Neuronal stem cell (in vitro differentiated cells): ENCODE measurements at regions not wholly inside any gene's neighbourhood (a gene's known extent, or its start where the extent isn't known, plus 50 kb on each side); places are given as distances from the start of the nearest gene placed in this dataset.
A peak's percentile ranks its signal among the peaks of the same experiment; 100 is the strongest.

Experiments used
- DNase-seq: peaks from one replicate; pipeline ENCODE4 v3.0.0-alpha.2; 2013; ENCODE audit warnings: low spot score
- H2AFZ ChIP-seq: one replicate; pipeline ENCODE4 v1.6.1; 2013; ENCODE audit warnings: mild to moderate bottlenecking, low read length, inconsistent platforms
- H2AK5ac ChIP-seq: 2 replicates; pipeline ENCODE4 v1.6.1; 2013; ENCODE audit warnings: low read depth, mild to moderate bottlenecking, inconsistent platforms, low read length, moderate library complexity, mixed read lengths
- H2BK120ac ChIP-seq: 2 replicates; pipeline ENCODE4 v1.6.1; 2013; ENCODE audit warnings: low read depth, mild to moderate bottlenecking, inconsistent platforms, low read length, moderate library complexity, mixed read lengths
- H2BK12ac ChIP-seq: one replicate; pipeline ENCODE4 v1.6.1; 2013; ENCODE audit warnings: low read length, inconsistent platforms
- H2BK15ac ChIP-seq: 2 replicates; pipeline ENCODE4 v1.6.1; 2013; ENCODE audit warnings: mild to moderate bottlenecking, low read length, inconsistent platforms, mixed read lengths
- H2BK5ac ChIP-seq: one replicate; pipeline ENCODE4 v1.6.1; 2013; ENCODE audit warnings: inconsistent platforms, mild to moderate bottlenecking, low read length, moderate library complexity
- H3K14ac ChIP-seq: one replicate; pipeline ENCODE4 v1.6.1; 2013; ENCODE audit warnings: low read length, inconsistent platforms
- H3K18ac ChIP-seq: 2 replicates; pipeline ENCODE4 v1.6.1; 2013; ENCODE audit warnings: low read length, inconsistent platforms
- H3K23ac ChIP-seq: 2 replicates; pipeline ENCODE4 v1.6.1; 2013; ENCODE audit warnings: low read depth, mild to moderate bottlenecking, mixed read lengths, low read length, inconsistent platforms; ENCODE audit not compliant: poor library complexity
- H3K27ac ChIP-seq: replicated peaks from 3 replicates; pipeline ENCODE4 v1.5.1; 2013; ENCODE audit warnings: low read length, inconsistent platforms
- H3K27me3 ChIP-seq, 3 experiments: 2 replicates each; pipeline ENCODE4 v1.6.1; 2013; ENCODE audit warnings: low read length in 3 of 3, mild to moderate bottlenecking in 2 of 3, inconsistent platforms in 1 of 3, low read depth in 1 of 3, mixed read lengths in 1 of 3, moderate library complexity in 1 of 3; ENCODE audit not compliant: control insufficient read depth in 3 of 3, insufficient read depth in 3 of 3
- H3K36me3 ChIP-seq, 2 donors: replicated peaks in 1 of 2; 2 replicates each; pipeline ENCODE4 v1.6.1; 2013; ENCODE audit warnings: low read length in 2 of 2; ENCODE audit not compliant: control insufficient read depth in 2 of 2, insufficient read depth in 2 of 2
- H3K4ac ChIP-seq: 2 replicates; pipeline ENCODE4 v1.6.1; 2013; ENCODE audit warnings: inconsistent platforms, mild to moderate bottlenecking, low read length, moderate library complexity
- H3K4me1 ChIP-seq, 2 donors: 1 replicate in 1 of 2; 2 replicates in 1 of 2; pipeline ENCODE4 v1.6.1; 2013; ENCODE audit warnings: low read length in 2 of 2, low read depth in 1 of 2; ENCODE audit not compliant: control insufficient read depth in 2 of 2, insufficient read depth in 1 of 2
- H3K4me2 ChIP-seq: one replicate; pipeline ENCODE4 v1.6.1; 2013; ENCODE audit warnings: mild to moderate bottlenecking, low read length, inconsistent platforms; ENCODE audit not compliant: insufficient read depth, poor library complexity, severe bottlenecking
- H3K4me3 ChIP-seq, 2 donors: 2 replicates each; pipeline ENCODE4 v1.5.1; 2013; ENCODE audit warnings: low read length in 2 of 2, mild to moderate bottlenecking in 2 of 2, inconsistent platforms in 1 of 2, moderate library complexity in 1 of 2
- H3K79me1 ChIP-seq: one replicate; pipeline ENCODE4 v1.6.1; 2013; ENCODE audit warnings: low read depth, mild to moderate bottlenecking, inconsistent platforms, low read length, moderate library complexity
- H3K9ac ChIP-seq: one replicate; pipeline ENCODE4 v1.6.1; 2013; ENCODE audit warnings: mild to moderate bottlenecking, low read depth, low read length, inconsistent platforms; ENCODE audit not compliant: poor library complexity
- H3K9me3 ChIP-seq, 2 donors: replicated peaks in 1 of 2; 2 replicates each; pipeline versions ENCODE3 to v1.6.1; 2013; ENCODE audit warnings: low read length in 2 of 2, mild to moderate bottlenecking in 2 of 2, inconsistent platforms in 1 of 2, low read depth in 1 of 2, mixed read lengths in 1 of 2, moderate library complexity in 1 of 2; ENCODE audit not compliant: control insufficient read depth in 2 of 2, insufficient read depth in 1 of 2
- H4K8ac ChIP-seq: one replicate; pipeline ENCODE4 v1.6.1; 2013; ENCODE audit warnings: low read depth, mild to moderate bottlenecking, inconsistent platforms, low read length, moderate library complexity
- H4K91ac ChIP-seq: one replicate; pipeline ENCODE4 v1.6.1; 2013; ENCODE audit warnings: low read length, low read depth, mild to moderate bottlenecking, inconsistent platforms; ENCODE audit not compliant: poor library complexity
- WGBS, 2 donors: extraction: QIAGEN DNeasy Blood & Tissue Kit; methylation state at CpG; one replicate each; pipeline ENCODE4 v1.1.7; 2013; ENCODE audit warnings: missing lambda C conversion rate in 2 of 2, mixed read lengths in 1 of 2; ENCODE audit not compliant: insufficient read length in 2 of 2, insufficient replicate concordance in 1 of 2; ENCODE audit errors: extremely low coverage in 2 of 2; 5-methylcytosine and 5-hydroxymethylcytosine counted together

GRCh38 chr6:91796603-91797002 lies 1209.7 kb upstream of the MAP3K7 start:
- Histone ChIP-seq H3K27ac (no peak overlapping the region), H3K79me1 (no peaks in the 10 kb centered on the region), H4K8ac (no peak overlapping the region), H3K4me3 (no peak overlapping the region), H4K91ac (no peak overlapping the region), H3K4me2 (no peak overlapping the region), H3K14ac (no peak overlapping the region), H3K27me3 (no peaks in the 10 kb centered on the region), H3K18ac (no peak overlapping the region), H3K23ac (no peak overlapping the region), H3K9ac (no peak overlapping the region), H2AFZ (no peak overlapping the region), H2AK5ac (no peak overlapping the region), H2BK120ac (no peak overlapping the region), H2BK15ac (no peak overlapping the region), H2BK12ac (no peak overlapping the region), H3K4me1 (no peaks in the 10 kb centered on the region), H3K9me3 (no peaks in the 10 kb centered on the region), H2BK5ac (no peak overlapping the region), H3K36me3 (no peaks in the 10 kb centered on the region), H3K4ac (no peak overlapping the region)
- WGBS, 2 donors: no CpG with 5 or more reads among the region's 1 CpG
- DNase-seq: no peak

GRCh38 chr6:91788501-91788900 lies 1201.6 kb upstream of the MAP3K7 start:
- H3K4me3 ChIP-seq: no peak overlapping the region
- H2BK120ac ChIP-seq: no peak overlapping the region
- H3K9ac ChIP-seq: no peak overlapping the region
- peaks cover 0 to 3% of the 10 kb centered on the region in 2 donors for H3K9me3 ChIP-seq
- H3K27me3 ChIP-seq: no peaks in the 10 kb centered on the region
- no peak overlapping the region for H2BK15ac ChIP-seq
- no peak overlapping the region for H4K91ac ChIP-seq
- no peak overlapping the region for H3K4me2 ChIP-seq
- H2AFZ ChIP-seq: no peak overlapping the region
- H2BK12ac ChIP-seq: no peak overlapping the region
- no peaks in the 10 kb centered on the region for H3K79me1 ChIP-seq
- H3K14ac ChIP-seq: no peak overlapping the region
- no peak overlapping the region for H4K8ac ChIP-seq
- DNase-seq: no peak
- WGBS, 2 donors: no CpG with 5 or more reads among the region's 2 CpGs
- H2AK5ac ChIP-seq: no peak overlapping the region
- H3K18ac ChIP-seq: no peak overlapping the region
- no peaks in the 10 kb centered on the region for H3K4me1 ChIP-seq
- no peak overlapping the region for H3K23ac ChIP-seq
- no peak overlapping the region for H2BK5ac ChIP-seq
- no peak overlapping the region for H3K27ac ChIP-seq
- no peaks in the 10 kb centered on the region for H3K36me3 ChIP-seq
- no peak overlapping the region for H3K4ac ChIP-seq

- Histone ChIP-seq H3K27ac (no peak overlapping the region), H2BK12ac (no peak overlapping the region), H3K18ac (no peak overlapping the region), H4K8ac (no peak overlapping the region), H2BK5ac (no peak overlapping the region), H3K14ac (no peak overlapping the region), H3K9me3 (peaks cover 0 to 3% of the 10 kb centered on the region in 2 donors), H3K9ac (no peak overlapping the region), H4K91ac (no peak overlapping the region), H2AFZ (peak overlapping the region; percentile 16), H3K4me3 (no peak overlapping the region), H3K79me1 (no peaks in the 10 kb centered on the region), H2AK5ac (no peak overlapping the region), H3K36me3 (no peaks in the 10 kb centered on the region), H3K27me3 (no peaks in the 10 kb centered on the region), H3K4ac (no peak overlapping the region), H3K23ac (no peak overlapping the region), H2BK120ac (no peak overlapping the region), H3K4me1 (no peaks in the 10 kb centered on the region), H3K4me2 (no peak overlapping the region), H2BK15ac (no peak overlapping the region)
- DNase-seq: no peak
- WGBS, 2 donors: no CpG with 5 or more reads among the region's 11 CpGs
These were observed 1199.8 kb upstream of the MAP3K7 start for GRCh38 chr6:91786474-91787184.

- no peaks in the 10 kb centered on the region for H3K27me3 ChIP-seq
- no peak overlapping the region for H3K14ac ChIP-seq
- peaks cover 0 to 3% of the 10 kb centered on the region in 2 donors for H3K9me3 ChIP-seq
- H3K4me1 ChIP-seq: no peaks in the 10 kb centered on the region
- no peak overlapping the region for H4K91ac ChIP-seq
- no peak overlapping the region for H2BK120ac ChIP-seq
- no peak overlapping the region for H3K18ac ChIP-seq
- no peak overlapping the region for H3K4me2 ChIP-seq
- no peak overlapping the region for H2AK5ac ChIP-seq
- no peak overlapping the region for H2BK15ac ChIP-seq
- H3K79me1 ChIP-seq: no peaks in the 10 kb centered on the region
- no peak for DNase-seq
- no peak overlapping the region for H3K23ac ChIP-seq
- H2BK12ac ChIP-seq: no peak overlapping the region
- H3K27ac ChIP-seq: no peak overlapping the region
- no peak overlapping the region for H3K4ac ChIP-seq
- WGBS, 2 donors: no CpG with 5 or more reads among the region's 2 CpGs
- H3K9ac ChIP-seq: no peak overlapping the region
- no peak overlapping the region for H3K4me3 ChIP-seq
- peak overlapping the region; percentile 5 for H2AFZ ChIP-seq
- H2BK5ac ChIP-seq: no peak overlapping the region
- no peak overlapping the region for H4K8ac ChIP-seq
- H3K36me3 ChIP-seq: no peaks in the 10 kb centered on the region
These were observed 1195.9 kb upstream of the MAP3K7 start for GRCh38 chr6:91782802-91783201.
